MCF 10A (cell line): ENCODE measurements at regions not wholly inside any gene's neighbourhood (a gene's known extent, or its start where the extent isn't known, plus 50 kb on each side); places are given as distances from the start of the nearest gene placed in this dataset.
A peak's percentile ranks its signal among the peaks of the same experiment; 100 is the strongest.

ENCODE experiments used
- BruUV-seq: library from RNA; stranded (reverse); fragments of 400-500 nt; replicated peaks from 2 replicates; lab custom pipeline; 2021; lab: Mats Ljungman, UMichigan
- CTCF ChIA-PET: fragments of 300-600 bp; sonication (Branson Sonifier 250); formaldehyde crosslinking; extraction: SDS; loops from one replicate; lab custom pipeline; 2021; ENCODE audit warnings: antibody characterized with exemption, inconsistent platforms; lab: Yijun Ruan, JAX
- POLR2A ChIA-PET: fragments of 300-600, 350-650 bp; sonication (Branson Sonifier 250); formaldehyde crosslinking; extraction: SDS; loops from one replicate; lab custom pipeline; 2020; ENCODE audit warnings: antibody characterized with exemption, inconsistent platforms; lab: Yijun Ruan, JAX
- DNase-seq: peaks from one replicate; pipeline ENCODE4 v3.0.0-alpha.2; 2018; ENCODE audit not compliant: unreplicated experiment
- H3K27ac Mint-ChIP-seq: one replicate; pipeline ENCODE4 v1.8.0; 2022; ENCODE audit warnings: mild to moderate bottlenecking, low read depth, mixed read lengths; ENCODE audit not compliant: unreplicated experiment
- H3K27me3 Mint-ChIP-seq: one replicate; pipeline ENCODE4 v1.8.0; 2022; ENCODE audit warnings: mixed read lengths; ENCODE audit not compliant: insufficient read depth, unreplicated experiment
- H3K36me3 Mint-ChIP-seq: one replicate; pipeline ENCODE4 v1.8.0; 2022; ENCODE audit warnings: mild to moderate bottlenecking, moderate library complexity, mixed read lengths; ENCODE audit not compliant: insufficient read depth, unreplicated experiment
- H3K4me1 Mint-ChIP-seq: one replicate; pipeline ENCODE4 v1.8.0; 2022; ENCODE audit warnings: mixed read lengths; ENCODE audit not compliant: insufficient read depth, unreplicated experiment
- H3K4me3 Mint-ChIP-seq: one replicate; pipeline ENCODE4 v1.8.0; 2022; ENCODE audit warnings: mild to moderate bottlenecking, moderate library complexity, mixed read lengths; ENCODE audit not compliant: unreplicated experiment
- H3K9me3 Mint-ChIP-seq: one replicate; pipeline ENCODE4 v1.8.0; 2022; ENCODE audit warnings: mixed read lengths; ENCODE audit not compliant: unreplicated experiment
- CTCF ChIP-seq: fragments of 200-600 bp; IDR thresholded peaks from one replicate; pipeline ENCODE4 v1.8.0; 2022; ENCODE audit warnings: antibody characterized with exemption, mild to moderate bottlenecking; ENCODE audit not compliant: unreplicated experiment
- intact Hi-C: fragments of 100-400 bp; cut with micrococcal nuclease; formaldehyde crosslinking; loops from 2 replicates; pipeline ENCODE4 v1.14.1; 2022

DNA sequence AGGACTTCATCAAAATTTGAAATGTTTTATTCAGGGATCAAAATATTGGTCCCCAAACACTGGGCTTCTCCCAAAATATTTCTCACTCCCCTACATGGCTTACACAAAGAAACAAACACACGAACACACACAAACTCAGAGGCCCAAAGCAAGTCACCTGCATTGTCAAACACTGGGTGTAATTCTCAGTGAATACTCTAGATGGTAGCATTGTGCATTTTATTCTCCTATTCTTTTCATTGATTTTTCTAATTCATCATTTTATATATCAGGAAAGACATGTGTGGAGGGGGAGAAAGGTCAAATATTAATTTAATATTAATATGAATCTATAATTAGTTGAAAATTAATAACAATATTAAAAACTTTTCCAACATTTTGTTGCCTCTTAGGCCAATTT is 72.3 kb upstream of the TNMD start:
- H3K9me3 Mint-ChIP-seq = no peaks in the 10 kb centered on the region
- H3K4me3 Mint-ChIP-seq = no peak overlapping the region
- H3K27me3 Mint-ChIP-seq = peaks cover 49% of the 10 kb centered on the region
- DNase-seq = peak; percentile 38
- H3K36me3 Mint-ChIP-seq = no peaks in the 10 kb centered on the region
- no peak overlapping the region for H3K27ac Mint-ChIP-seq
- POLR2A ChIA-PET = interaction anchor here (0.5 kb wide), 1 partner anchor 16 kb away, joined by 3 read pairs; no protein-coding TSS in a partner anchor
- intact Hi-C loops = loop anchor here (1.0 to 5.0 kb wide), 3 partner anchors 124 to 256 kb away; partner anchors contain the start of gene TSPAN6
- BruUV-seq = no TSS peak
- TF ChIP-seq CTCF = peak; percentile 72
- no peaks in the 10 kb centered on the region for H3K4me1 Mint-ChIP-seq
- CTCF ChIA-PET = interaction anchor here (0.6 to 2.4 kb wide), 32 partner anchors 9 to 1555 kb away, joined by 3 to 19 read pairs (median 4); partner anchors contain the start of genes SRPX2 and TSPAN6

- Mint-ChIP-seq H3K9me3 (peaks cover 14% of the 10 kb centered on the region), H3K36me3 (no peaks in the 10 kb centered on the region), H3K4me3 (no peak overlapping the region), H3K27me3 (peaks cover 27% of the 10 kb centered on the region), H3K27ac (no peak overlapping the region), H3K4me1 (no peaks in the 10 kb centered on the region)
- ChIA-PET POLR2A (interaction anchor here (0.7 kb wide), 1 partner anchor 1077 kb away, joined by 3 read pairs; no protein-coding TSS in a partner anchor), CTCF (interaction anchor here (1.4 to 2.1 kb wide), 2 partner anchors 17 to 47 kb away, joined by 4 to 10 read pairs; no protein-coding TSS in a partner anchor)
- no peak for DNase-seq
- no peak for TF ChIP-seq CTCF
- intact Hi-C loops = no loop called here
- BruUV-seq = no TSS peak
Measured at GRCh38 chrX:100494646-100495370, 84.7 kb upstream of the PCDH19 start.

GRCh38 chrX:100491174-100491573 is 81.1 kb upstream of the PCDH19 start:
- Mint-ChIP-seq H3K27me3 (peaks cover 26% of the 10 kb centered on the region), H3K4me1 (no peaks in the 10 kb centered on the region), H3K36me3 (no peaks in the 10 kb centered on the region), H3K9me3 (no peaks in the 10 kb centered on the region), H3K27ac (no peak overlapping the region), H3K4me3 (no peak overlapping the region)
- no peak for TF ChIP-seq CTCF
- no peak for DNase-seq
- ChIA-PET CTCF (no interaction called here), POLR2A (no interaction called here)
- intact Hi-C loops = no loop called here
- no TSS peak for BruUV-seq

DNA sequence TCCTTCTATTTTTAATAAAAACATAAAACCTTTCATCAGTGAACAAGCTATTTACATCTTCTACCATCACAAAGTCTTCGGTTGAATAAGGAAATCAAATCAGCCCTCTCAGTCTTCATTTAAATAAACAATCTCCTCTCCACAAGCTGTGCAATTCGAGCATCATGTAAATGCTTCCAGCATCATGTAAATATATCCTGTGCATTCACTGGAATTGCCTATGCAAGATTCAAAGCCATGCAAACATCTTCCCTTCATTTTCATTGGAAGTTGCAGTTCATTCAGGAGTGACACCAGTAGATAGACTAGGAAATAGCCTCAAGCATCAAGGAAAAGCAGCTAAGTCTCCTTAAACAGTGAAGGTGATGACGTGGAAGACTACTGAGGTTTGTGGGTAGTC is 77.7 kb upstream of the PCDH19 start:
- Mint-ChIP-seq H3K36me3 (no peaks in the 10 kb centered on the region), H3K4me1 (no peaks in the 10 kb centered on the region), H3K27me3 (peaks cover 39% of the 10 kb centered on the region), H3K27ac (no peak overlapping the region), H3K9me3 (no peaks in the 10 kb centered on the region), H3K4me3 (no peak overlapping the region)
- no peak for TF ChIP-seq CTCF
- no peak for DNase-seq
- CTCF ChIA-PET = interaction anchor here (0.7 kb wide), 1 partner anchor 1640 kb away, joined by 3 read pairs; no protein-coding TSS in a partner anchor
- POLR2A ChIA-PET = no interaction called here
- no TSS peak for BruUV-seq
- intact Hi-C loops = no loop called here
